IMR-90 (cell line): ENCODE measurements at regions not wholly inside any gene's neighbourhood (a gene's known extent, or its start where the extent isn't known, plus 50 kb on each side); places are given as distances from the start of the nearest gene placed in this dataset.

Source experiments
- ATAC-seq: fragments of 200-7000 bp; cut with Tn5 transposase; 2 replicates; pipeline ENCODE4 v1.9.1; 2020; ENCODE audit warnings: low read depth, mild to moderate bottlenecking, moderate library complexity
- BruUV-seq: library from RNA; stranded (reverse); fragments of 400-500 nt; replicated peaks from 2 replicates; lab custom pipeline; 2021; lab: Mats Ljungman, UMichigan
- CTCF ChIA-PET: fragments of 300-600 bp; formaldehyde crosslinking; extraction: SDS; loops from one replicate; lab custom pipeline; 2021; ENCODE audit warnings: antibody characterized with exemption; lab: Yijun Ruan, JAX
- POLR2A ChIA-PET: fragments of 300-600 bp; sonication (Branson Sonifier 250); formaldehyde crosslinking; loops from one replicate; lab custom pipeline; 2022; ENCODE audit warnings: antibody characterized with exemption; ENCODE audit not compliant: unreplicated experiment; lab: Charles Lee
- DNase-seq: peaks from one replicate; pipeline ENCODE4 v3.0.0; 2013
- H2AFZ ChIP-seq: replicated peaks from 2 replicates; pipeline ENCODE3; 2013; ENCODE audit warnings: low read length, mild to moderate bottlenecking; ENCODE audit not compliant: poor library complexity
- H2AK5ac ChIP-seq: 2 replicates; pipeline ENCODE4 v1.6.1; 2013; ENCODE audit warnings: low read depth, low read length, inconsistent platforms
- H2AK9ac ChIP-seq: replicated peaks from 2 replicates; pipeline ENCODE3; 2013; ENCODE audit warnings: mild to moderate bottlenecking, low read depth, low read length, moderate library complexity; ENCODE audit not compliant: poor library complexity
- H2BK120ac ChIP-seq: 2 replicates; pipeline ENCODE4 v1.6.1; 2013; ENCODE audit warnings: low read depth, low read length, inconsistent platforms
- H2BK15ac ChIP-seq: 3 replicates; pipeline ENCODE4 v1.6.1; 2013; ENCODE audit warnings: low read depth, low read length, inconsistent platforms
- H2BK20ac ChIP-seq: 2 replicates; pipeline ENCODE4 v1.6.1; 2013; ENCODE audit warnings: low read depth, mild to moderate bottlenecking, inconsistent platforms, low read length, moderate library complexity
- H2BK5ac ChIP-seq: 2 replicates; pipeline ENCODE4 v1.6.1; 2013; ENCODE audit warnings: mild to moderate bottlenecking, low read depth, low read length, inconsistent platforms; ENCODE audit not compliant: poor library complexity, severe bottlenecking
- H3K14ac ChIP-seq: replicated peaks from 2 replicates; pipeline ENCODE4 v1.6.1; 2013; ENCODE audit warnings: low read depth, low read length, inconsistent platforms
- H3K18ac ChIP-seq: 2 replicates; pipeline ENCODE4 v1.6.1; 2013; ENCODE audit warnings: low read depth, low read length, control low read depth
- H3K23ac ChIP-seq: 2 replicates; pipeline ENCODE4 v1.6.1; 2013; ENCODE audit warnings: low read depth, low read length, inconsistent platforms
- H3K27ac ChIP-seq: 2 replicates; pipeline ENCODE4 v1.5.1; 2013; ENCODE audit warnings: mild to moderate bottlenecking, control low read depth, low read length; ENCODE audit not compliant: insufficient read depth
- H3K27me3 ChIP-seq: 2 replicates; pipeline ENCODE4 v1.6.1; 2013; ENCODE audit warnings: low read length; ENCODE audit not compliant: control insufficient read depth, insufficient read depth
- H3K36me3 ChIP-seq: 2 replicates; pipeline ENCODE4 v1.6.1; 2013; ENCODE audit warnings: low read length, mixed read lengths; ENCODE audit not compliant: control insufficient read depth, insufficient read depth
- H3K4ac ChIP-seq: 2 replicates; pipeline ENCODE4 v1.6.1; 2013; ENCODE audit warnings: low read depth, low read length, inconsistent platforms
- H3K4me1 ChIP-seq: 2 replicates; pipeline ENCODE4 v1.6.1; 2013; ENCODE audit warnings: low read length, mixed read lengths; ENCODE audit not compliant: control insufficient read depth, insufficient read depth
- H3K4me2 ChIP-seq: 2 replicates; pipeline ENCODE4 v1.6.1; 2013; ENCODE audit warnings: low read depth, mild to moderate bottlenecking, control low read depth, low read length, moderate library complexity
- H3K4me3 ChIP-seq: 2 replicates; pipeline ENCODE4 v1.5.1; 2013; ENCODE audit warnings: low read depth, mild to moderate bottlenecking, control low read depth, low read length, moderate library complexity; ENCODE audit not compliant: insufficient read depth
- H3K56ac ChIP-seq: 2 replicates; pipeline ENCODE4 v1.6.1; 2013; ENCODE audit warnings: low read length, inconsistent platforms; ENCODE audit not compliant: insufficient read depth; ENCODE audit errors: extremely low read depth
- H3K79me1 ChIP-seq, 2 experiments: 2 replicates each; pipeline ENCODE4 v1.6.1; 2013; ENCODE audit warnings: low read length in 2 of 2, inconsistent platforms in 1 of 2, low read depth in 1 of 2
- H3K9ac ChIP-seq: 2 replicates; pipeline ENCODE4 v1.6.1; 2013; ENCODE audit warnings: low read depth, low read length, control low read depth
- H3K9me1 ChIP-seq: 2 replicates; pipeline ENCODE4 v1.6.1; 2013; ENCODE audit warnings: low read length, inconsistent platforms; ENCODE audit not compliant: insufficient read depth
- H3K9me3 ChIP-seq: 2 replicates; pipeline ENCODE4 v1.6.1; 2013; ENCODE audit warnings: low read length; ENCODE audit not compliant: control insufficient read depth, insufficient read depth
- H4K20me1 ChIP-seq: 2 replicates; pipeline ENCODE4 v1.6.1; 2013; ENCODE audit warnings: low read length, inconsistent platforms; ENCODE audit not compliant: insufficient read depth
- H4K5ac ChIP-seq: 2 replicates; pipeline ENCODE4 v1.6.1; 2013; ENCODE audit warnings: mild to moderate bottlenecking, low read depth, low read length, control low read depth
- H4K8ac ChIP-seq, 2 experiments: 2 replicates each; pipeline ENCODE4 v1.6.1; 2013; ENCODE audit warnings: low read depth in 2 of 2, low read length in 2 of 2, control low read depth in 1 of 2, inconsistent platforms in 1 of 2
- H4K91ac ChIP-seq: 2 replicates; pipeline ENCODE4 v1.6.1; 2013; ENCODE audit warnings: low read depth, low read length, inconsistent platforms; ENCODE audit not compliant: insufficient read depth
- BHLHE40 ChIP-seq: fragments of 150-350 bp; IDR thresholded peaks from 2 replicates; pipeline ENCODE4 v1.6.1; 2016; ENCODE audit warnings: mild to moderate bottlenecking, low read depth, low read length
- CEBPB ChIP-seq: IDR thresholded peaks from 2 replicates; pipeline ENCODE4 v1.6.1; 2012; ENCODE audit warnings: low read depth, low read length, improper control_type of control experiment
- CHD1 ChIP-seq: IDR thresholded peaks from 2 replicates; pipeline ENCODE4 v1.6.1; 2012; ENCODE audit warnings: low read depth, low read length, improper control_type of control experiment
- FOS ChIP-seq: fragments of 150-350 bp; IDR thresholded peaks from 2 replicates; pipeline ENCODE4 v1.6.1; 2016; ENCODE audit warnings: low read depth, low read length
- MAFK ChIP-seq: IDR thresholded peaks from 2 replicates; pipeline ENCODE4 v1.6.1; 2012; ENCODE audit warnings: low read depth, low read length, improper control_type of control experiment
- MXI1 ChIP-seq: IDR thresholded peaks from 2 replicates; pipeline ENCODE4 v1.6.1; 2012; ENCODE audit warnings: low read depth, mild to moderate bottlenecking, low read length, moderate library complexity, borderline replicate concordance
- NFE2L2 ChIP-seq: fragments of 150-350 bp; IDR thresholded peaks from 2 replicates; pipeline ENCODE4 v1.6.1; 2016; ENCODE audit warnings: low read depth, mild to moderate bottlenecking, low read length
- POLR2A ChIP-seq: IDR thresholded peaks from 2 replicates; pipeline ENCODE4 v1.6.1; 2012; ENCODE audit warnings: mild to moderate bottlenecking, low read depth, low read length
- RAD21 ChIP-seq: IDR thresholded peaks from 2 replicates; pipeline ENCODE4 v1.6.1; 2012; ENCODE audit warnings: low read length, improper control_type of control experiment
- RCOR1 ChIP-seq: IDR thresholded peaks from 2 replicates; pipeline ENCODE4 v1.6.1; 2012; ENCODE audit warnings: mild to moderate bottlenecking, low read length, improper control_type of control experiment; ENCODE audit not compliant: insufficient replicate concordance
- RFX5 ChIP-seq: IDR thresholded peaks from 2 replicates; pipeline ENCODE4 v1.8.0; 2012; ENCODE audit warnings: low read depth, mild to moderate bottlenecking, low read length, moderate library complexity
- SMC3 ChIP-seq: fragments of 150-350 bp; IDR thresholded peaks from 2 replicates; pipeline ENCODE4 v1.6.1; 2016; ENCODE audit warnings: low read depth, mild to moderate bottlenecking, antibody characterized with exemption, low read length, moderate library complexity
- WGBS, 2 experiments: methylation state at CpG; one replicate each; pipeline versions ENCODE4 v1.1.5 to v1.1.7; 2013; ENCODE audit warnings: missing lambda C conversion rate in 2 of 2; ENCODE audit not compliant: insufficient read length in 1 of 2; ENCODE audit errors: extremely low coverage in 2 of 2; 5-methylcytosine and 5-hydroxymethylcytosine counted together
- dilution Hi-C: fragments of 300-500 bp; cut with HindIII; formaldehyde crosslinking; loops from one replicate; pipeline ENCODE4 v1.14.3; 2018; ENCODE audit warnings: low sequenced_read_pairs; ENCODE audit not compliant: unreplicated experiment
- in situ Hi-C: fragments of 300-500 bp; cut with MboI; formaldehyde crosslinking; loops from 3 replicates; pipeline ENCODE4 v1.14.3; 2019; ENCODE audit warnings: low sequenced_read_pairs, inconsistent platforms, mixed read lengths
- intact Hi-C: fragments of 100-400 bp; cut with micrococcal nuclease; formaldehyde crosslinking; loops from 2 replicates; pipeline ENCODE4 v1.10.0; 2022
- TF ChIP-seq, protein P1 (sequence below): conservative IDR thresholded peaks from 2 replicates; pipeline ENCODE4 v1.5.1; 2012; ENCODE audit warnings: mild to moderate bottlenecking, low read depth, low read length, improper control_type of control experiment
- TF ChIP-seq, protein P2 (sequence below): fragments of 150-350 bp; IDR thresholded peaks from 2 replicates; pipeline ENCODE4 v1.6.1; 2016; ENCODE audit warnings: low read depth, mild to moderate bottlenecking, low read length, moderate library complexity, borderline replicate concordance
- TF ChIP-seq, protein P3 (sequence below): fragments of 150-350 bp; IDR thresholded peaks from 2 replicates; pipeline ENCODE4 v1.6.1; 2017; ENCODE audit warnings: mild to moderate bottlenecking, antibody characterized with exemption, low read length, low read depth

DNA sequence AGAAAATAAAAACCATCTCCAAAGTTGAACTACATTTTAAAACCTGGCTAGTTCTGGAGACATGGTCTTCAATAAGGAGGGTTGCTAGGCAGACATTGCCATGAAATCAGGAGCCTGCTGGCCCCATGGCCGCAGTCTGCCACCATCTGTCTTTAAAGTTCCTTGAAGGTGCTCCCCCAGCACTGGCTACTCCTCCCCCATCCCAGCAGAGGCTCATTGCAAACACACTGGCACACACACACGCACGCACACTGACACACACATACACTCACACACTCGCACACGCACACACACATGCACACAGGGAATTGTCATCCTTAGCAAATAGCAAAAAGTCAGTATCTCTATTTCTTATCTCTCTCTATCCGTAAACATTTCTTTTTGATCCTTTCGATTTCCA, 68.4 kb downstream of the ZIC5 start:
- Histone ChIP-seq H3K18ac (no peak overlapping the region), H3K4me1 (no peaks in the 10 kb centered on the region), H3K4ac (no peak overlapping the region), H4K5ac (no peak overlapping the region), H3K56ac (no peak overlapping the region), H4K8ac (no peak overlapping the region), H2BK5ac (no peak overlapping the region), H2BK120ac (no peak overlapping the region), H3K4me2 (no peak overlapping the region), H3K27ac (no peak overlapping the region), H3K4me3 (no peak overlapping the region), H2AK9ac (no peak overlapping the region), H4K91ac (no peak overlapping the region), H3K14ac (no peak overlapping the region), H2AFZ (no peak overlapping the region), H3K9ac (no peak overlapping the region), H3K23ac (no peak overlapping the region), H2BK15ac (no peak overlapping the region), H3K27me3 (peaks cover 21% of the 10 kb centered on the region), H2AK5ac (no peak overlapping the region), H4K20me1 (no peaks in the 10 kb centered on the region), H3K9me3 (no peaks in the 10 kb centered on the region), H3K9me1 (no peaks in the 10 kb centered on the region), H3K79me1 (no peaks in the 10 kb centered on the region), H3K36me3 (no peaks in the 10 kb centered on the region), H2BK20ac (no peak overlapping the region)
- no TSS peak for BruUV-seq
- WGBS, 2 experiments: 100% methylated on average over 2 of the region's 7 CpGs; no CpG with 5 or more reads in 1 of the 2 experiments
- dilution Hi-C loops (no loop called here), intact Hi-C loops (loop anchor here (5.0 kb wide), 1 partner anchor 334 kb away; no protein-coding TSS in a partner anchor), in situ Hi-C loops (no loop called here)
- POLR2A ChIA-PET: no interaction called here
- DNase-seq (no peak), ATAC-seq (no peak)
- CTCF ChIA-PET: no interaction called here
- TF ChIP-seq MXI1 (no peak), SMC3 (no peak), CEBPB (no peak), RCOR1 (no peak), CHD1 (no peak), MAFK (no peak), RAD21 (no peak), NFE2L2 (no peak), POLR2A (no peak), BHLHE40 (no peak), FOS (no peak), RFX5 (no peak)
- TF ChIP-seq, protein P1, sequence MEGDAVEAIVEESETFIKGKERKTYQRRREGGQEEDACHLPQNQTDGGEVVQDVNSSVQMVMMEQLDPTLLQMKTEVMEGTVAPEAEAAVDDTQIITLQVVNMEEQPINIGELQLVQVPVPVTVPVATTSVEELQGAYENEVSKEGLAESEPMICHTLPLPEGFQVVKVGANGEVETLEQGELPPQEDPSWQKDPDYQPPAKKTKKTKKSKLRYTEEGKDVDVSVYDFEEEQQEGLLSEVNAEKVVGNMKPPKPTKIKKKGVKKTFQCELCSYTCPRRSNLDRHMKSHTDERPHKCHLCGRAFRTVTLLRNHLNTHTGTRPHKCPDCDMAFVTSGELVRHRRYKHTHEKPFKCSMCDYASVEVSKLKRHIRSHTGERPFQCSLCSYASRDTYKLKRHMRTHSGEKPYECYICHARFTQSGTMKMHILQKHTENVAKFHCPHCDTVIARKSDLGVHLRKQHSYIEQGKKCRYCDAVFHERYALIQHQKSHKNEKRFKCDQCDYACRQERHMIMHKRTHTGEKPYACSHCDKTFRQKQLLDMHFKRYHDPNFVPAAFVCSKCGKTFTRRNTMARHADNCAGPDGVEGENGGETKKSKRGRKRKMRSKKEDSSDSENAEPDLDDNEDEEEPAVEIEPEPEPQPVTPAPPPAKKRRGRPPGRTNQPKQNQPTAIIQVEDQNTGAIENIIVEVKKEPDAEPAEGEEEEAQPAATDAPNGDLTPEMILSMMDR: no peak
- TF ChIP-seq, protein P2, sequence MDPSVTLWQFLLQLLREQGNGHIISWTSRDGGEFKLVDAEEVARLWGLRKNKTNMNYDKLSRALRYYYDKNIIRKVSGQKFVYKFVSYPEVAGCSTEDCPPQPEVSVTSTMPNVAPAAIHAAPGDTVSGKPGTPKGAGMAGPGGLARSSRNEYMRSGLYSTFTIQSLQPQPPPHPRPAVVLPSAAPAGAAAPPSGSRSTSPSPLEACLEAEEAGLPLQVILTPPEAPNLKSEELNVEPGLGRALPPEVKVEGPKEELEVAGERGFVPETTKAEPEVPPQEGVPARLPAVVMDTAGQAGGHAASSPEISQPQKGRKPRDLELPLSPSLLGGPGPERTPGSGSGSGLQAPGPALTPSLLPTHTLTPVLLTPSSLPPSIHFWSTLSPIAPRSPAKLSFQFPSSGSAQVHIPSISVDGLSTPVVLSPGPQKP: no peak
- TF ChIP-seq, protein P3, sequence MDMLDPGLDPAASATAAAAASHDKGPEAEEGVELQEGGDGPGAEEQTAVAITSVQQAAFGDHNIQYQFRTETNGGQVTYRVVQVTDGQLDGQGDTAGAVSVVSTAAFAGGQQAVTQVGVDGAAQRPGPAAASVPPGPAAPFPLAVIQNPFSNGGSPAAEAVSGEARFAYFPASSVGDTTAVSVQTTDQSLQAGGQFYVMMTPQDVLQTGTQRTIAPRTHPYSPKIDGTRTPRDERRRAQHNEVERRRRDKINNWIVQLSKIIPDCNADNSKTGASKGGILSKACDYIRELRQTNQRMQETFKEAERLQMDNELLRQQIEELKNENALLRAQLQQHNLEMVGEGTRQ: no peak
